HG03139 (cell line): ENCODE measurements at regions not wholly inside any gene's neighbourhood (a gene's known extent, or its start where the extent isn't known, plus 50 kb on each side); places are given as distances from the start of the nearest gene placed in this dataset.
"Not testable (repeated sequence)": the region's sequence is repeated elsewhere in the genome, so short reads cannot be mapped to it uniquely, and the experiment has no call there.

ENCODE experiments used
- ATAC-seq: cut with Tn5 transposase; IDR thresholded peaks from one replicate; pipeline ENCODE4 v1.9.1; 2021; ENCODE audit not compliant: unreplicated experiment

DNA sequence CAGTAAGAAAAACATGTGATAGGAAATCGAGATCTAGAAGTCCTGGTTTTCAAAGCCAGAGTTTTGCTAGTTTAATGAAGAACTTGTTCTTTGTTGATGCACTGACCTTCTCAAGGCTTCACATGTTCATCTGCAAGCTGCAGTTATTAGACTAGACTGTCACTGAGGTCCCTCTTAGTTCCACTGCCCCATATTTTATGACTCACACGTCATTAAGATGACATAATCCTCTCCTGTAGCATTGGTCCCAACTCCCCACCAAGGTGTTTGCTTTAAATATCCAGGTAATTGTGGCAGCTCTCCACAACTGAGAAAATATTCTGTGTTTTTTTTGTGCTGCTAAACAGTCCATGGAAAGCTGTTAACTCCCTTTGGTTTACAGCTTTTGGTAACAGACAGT, 149.7 kb downstream of the MREG start:
- no peak for ATAC-seq

DNA sequence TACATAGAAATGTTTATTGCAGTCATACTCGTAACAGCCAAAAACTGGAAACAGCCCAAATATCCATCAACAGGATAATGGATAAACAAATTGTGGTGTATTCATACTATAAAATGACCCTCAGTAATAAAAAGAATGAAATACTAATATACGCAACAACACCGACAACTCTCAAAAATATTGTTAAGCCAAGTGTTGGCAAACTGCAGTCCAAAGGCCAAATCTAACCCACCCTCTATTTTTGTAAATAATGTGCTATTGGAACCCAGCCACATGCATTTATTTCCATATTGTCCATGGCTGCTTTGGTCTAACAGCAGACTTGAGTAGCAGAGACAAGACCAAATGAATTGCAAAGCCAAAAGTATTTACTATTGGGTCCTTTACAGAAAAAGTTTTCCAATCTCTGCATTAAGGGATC, 151.0 kb downstream of the MREG start:
- no peak for ATAC-seq

DNA sequence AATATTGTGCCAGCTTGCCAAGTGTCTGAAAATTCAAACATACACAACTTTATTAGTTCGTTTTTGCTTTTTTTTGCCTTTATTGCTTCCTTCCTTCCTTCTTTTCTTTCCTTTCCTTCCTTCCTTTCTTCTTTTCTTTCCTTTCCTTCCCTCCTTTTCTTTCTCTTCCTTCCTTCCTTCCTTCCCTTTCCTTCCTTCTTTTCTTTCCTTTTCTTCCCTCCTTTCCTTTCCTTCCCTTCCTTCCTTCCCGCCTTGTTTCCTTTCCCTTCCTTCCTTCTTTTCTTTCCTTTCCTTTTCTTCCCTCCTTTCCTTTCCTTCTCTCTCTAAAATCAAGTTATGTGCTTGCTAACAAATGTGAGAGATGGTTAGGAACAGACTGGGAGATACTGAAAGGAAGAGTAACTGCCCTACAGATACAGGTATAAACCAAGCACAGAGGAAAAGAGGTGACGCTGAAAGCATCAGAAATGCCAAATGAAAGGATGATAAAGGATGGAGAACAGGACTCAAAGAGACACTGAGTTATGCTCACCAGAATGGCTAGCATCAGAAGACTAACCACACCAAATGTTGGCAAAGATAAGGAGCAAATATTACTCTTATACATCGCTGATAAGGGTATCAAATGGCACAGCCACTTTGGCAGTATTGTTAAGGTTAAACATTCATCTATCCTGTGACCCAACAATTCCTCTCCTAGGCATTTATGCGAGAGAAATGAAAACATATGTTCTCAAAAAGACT, 151.6 kb downstream of the MREG start:
- no peak for ATAC-seq

DNA sequence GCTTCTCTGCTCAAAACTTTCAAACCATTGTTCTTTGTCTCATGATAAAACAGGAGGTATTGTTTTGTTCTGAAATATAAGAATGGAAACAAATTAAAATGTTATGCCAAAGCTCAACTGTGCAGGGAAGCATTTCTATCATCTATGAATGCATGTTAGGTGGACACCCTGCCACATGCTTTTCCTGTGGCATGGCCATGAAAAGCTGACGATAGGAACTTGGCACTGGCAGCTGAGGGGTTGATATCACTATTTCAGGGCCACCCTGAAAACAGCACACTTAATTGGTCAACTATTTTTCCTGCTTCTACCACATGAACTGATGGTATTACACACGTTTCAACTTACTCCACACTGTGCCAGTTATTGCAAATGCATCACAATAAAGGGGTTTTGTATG, 157.3 kb downstream of the MREG start:
- ATAC-seq: no peak

DNA sequence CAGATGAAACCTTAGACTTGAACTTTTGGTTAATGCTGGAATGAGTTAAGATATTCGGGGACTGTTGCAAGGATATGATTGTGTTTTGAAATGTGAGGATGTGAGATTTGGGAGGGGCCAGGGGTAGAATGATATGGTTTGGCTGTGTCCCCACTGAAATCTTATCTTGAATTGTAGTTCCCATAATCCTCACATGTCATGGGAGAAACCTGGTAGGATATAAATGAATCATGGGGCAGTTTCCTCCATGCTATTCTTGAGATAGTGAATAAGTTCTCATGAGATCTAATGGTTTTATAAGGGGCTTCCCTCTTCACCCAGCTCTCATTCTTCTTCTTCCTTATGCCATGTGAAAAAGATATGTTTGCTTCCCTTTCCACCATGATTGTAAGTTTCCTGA, 158.0 kb downstream of the MREG start:
- ATAC-seq: not testable (repeated sequence)

DNA sequence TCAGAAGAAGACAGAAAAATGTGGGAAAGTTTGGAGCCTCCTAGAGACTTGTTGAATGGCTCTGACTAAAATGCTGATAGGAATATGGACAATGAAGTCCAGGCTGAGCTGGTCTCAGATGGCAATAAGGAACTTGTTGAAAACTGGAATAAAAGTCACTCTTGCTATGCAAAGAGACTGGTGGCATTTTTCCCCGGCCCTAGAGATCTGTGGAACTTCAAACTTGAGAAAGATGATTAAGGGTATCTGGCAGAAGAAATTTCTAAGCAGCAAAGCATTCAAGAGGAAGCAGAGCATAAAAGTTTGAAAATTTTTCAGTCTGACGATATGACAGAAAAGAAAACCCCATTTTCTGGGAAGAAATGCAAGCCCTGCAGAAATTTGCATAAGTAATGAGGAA, 159.3 kb downstream of the MREG start:
- no peak for ATAC-seq

DNA sequence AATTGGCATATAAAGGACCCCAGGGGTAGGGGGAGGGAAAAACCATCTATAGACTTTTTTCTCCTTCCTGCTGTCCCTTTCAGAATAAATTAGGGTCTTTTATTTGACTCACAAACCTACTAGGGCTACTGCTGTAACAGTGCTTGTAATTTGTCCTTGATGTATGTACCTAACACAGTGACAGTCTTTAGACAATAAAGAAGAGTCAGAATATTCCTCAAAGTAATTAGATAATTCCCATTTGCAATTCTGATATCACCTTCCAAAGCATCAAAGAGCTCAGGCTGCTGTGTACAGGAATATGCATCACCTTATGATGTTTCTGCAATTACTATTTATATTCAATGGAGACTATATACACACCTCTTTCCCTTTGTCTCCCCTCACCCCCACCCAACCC, 161.7 kb downstream of the MREG start:
- ATAC-seq: no peak

DNA sequence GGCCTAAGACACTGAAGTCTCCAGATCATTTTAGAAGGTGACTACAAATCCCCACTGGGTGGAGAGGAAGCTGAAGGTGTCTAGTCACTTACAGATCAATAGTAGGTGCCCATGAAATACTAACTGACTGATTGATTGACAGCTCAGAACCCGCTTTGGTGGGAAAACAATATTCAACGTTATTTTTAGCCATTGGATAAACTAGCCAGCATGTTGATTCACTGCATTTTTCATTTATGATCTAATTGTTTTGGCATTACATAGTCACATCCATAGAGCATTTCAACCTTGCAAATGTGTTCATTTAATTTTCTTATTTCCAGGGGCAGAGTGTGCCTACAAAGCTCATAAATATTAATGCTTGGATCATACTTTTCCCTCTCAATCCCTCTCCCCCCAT, 162.3 kb downstream of the MREG start:
- ATAC-seq: no peak

DNA sequence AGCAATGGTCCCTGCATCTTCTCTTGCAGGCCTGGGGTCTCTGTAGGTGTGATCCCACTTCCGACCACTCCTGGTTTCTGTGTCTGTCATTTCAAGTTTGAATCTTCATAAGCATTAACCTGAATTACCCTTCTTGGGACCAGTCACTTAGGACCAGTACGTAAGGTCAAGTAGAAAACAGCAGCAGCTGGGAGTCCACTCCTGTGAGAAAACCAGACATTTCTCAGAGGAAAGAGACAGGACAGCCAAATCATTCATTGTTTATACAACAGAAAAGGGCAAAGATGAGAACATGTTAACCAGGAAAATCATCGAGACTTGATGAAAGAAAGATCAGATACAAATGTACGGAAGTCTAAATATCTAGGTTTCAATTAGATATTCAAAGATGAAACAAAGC, 163.0 kb downstream of the MREG start:
- ATAC-seq: no peak

DNA sequence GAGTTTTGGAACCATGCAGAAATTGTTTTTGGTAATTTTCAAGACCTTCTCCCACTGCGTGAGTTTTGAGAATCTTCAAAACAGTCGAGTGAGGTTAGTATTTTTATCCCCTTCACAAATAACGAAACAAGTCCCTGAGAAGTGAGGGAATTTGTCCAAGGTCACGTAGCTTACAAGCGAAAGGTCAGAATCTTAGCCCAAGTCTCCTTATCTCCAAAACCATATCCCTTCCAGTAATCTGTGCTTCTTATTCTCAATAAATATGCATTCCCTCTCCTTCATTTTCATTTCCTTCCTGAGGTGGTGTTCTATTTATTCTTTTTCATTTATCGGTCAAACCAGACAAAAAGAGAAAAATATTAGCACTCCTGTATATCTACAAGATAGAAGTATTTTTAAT, 163.6 kb downstream of the MREG start:
- ATAC-seq: no peak

DNA sequence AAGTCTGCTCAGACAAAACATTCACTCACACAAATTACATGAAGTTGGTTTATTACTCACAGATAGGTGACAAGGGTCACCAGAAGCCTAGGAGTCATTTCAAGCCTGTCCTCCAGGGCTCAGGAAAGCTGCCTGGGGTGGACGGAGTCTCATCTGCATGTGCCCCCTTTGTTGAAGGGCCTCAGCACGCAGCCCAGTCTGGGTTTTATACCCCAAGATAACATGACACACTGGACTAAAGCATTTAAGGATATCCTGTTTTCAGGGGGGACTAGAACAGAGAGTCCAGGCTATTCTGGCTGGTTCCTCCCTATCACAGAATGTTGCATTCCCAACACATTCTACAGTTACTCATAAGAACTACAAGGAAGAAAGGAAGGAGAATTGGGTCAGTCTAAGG, 164.7 kb downstream of the MREG start:
- ATAC-seq: no peak

DNA sequence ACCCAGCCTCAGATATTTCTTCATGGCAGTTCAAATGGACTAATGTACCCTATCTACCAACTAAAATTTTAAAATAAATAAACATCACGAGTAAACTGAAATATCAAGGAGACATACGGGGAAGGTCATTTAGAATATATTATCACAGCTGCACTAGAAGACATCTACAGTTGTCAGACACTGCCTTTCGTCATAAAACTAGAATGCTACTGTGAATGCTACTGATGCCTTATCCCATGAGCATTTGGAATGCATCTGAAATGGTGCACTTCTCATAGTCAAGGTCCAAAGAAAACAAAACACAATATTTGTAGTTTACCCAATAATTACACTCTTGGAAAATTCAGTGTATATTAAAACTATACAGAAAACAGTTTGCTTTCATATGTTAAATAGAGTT, 165.2 kb downstream of the MREG start:
- no peak for ATAC-seq

DNA sequence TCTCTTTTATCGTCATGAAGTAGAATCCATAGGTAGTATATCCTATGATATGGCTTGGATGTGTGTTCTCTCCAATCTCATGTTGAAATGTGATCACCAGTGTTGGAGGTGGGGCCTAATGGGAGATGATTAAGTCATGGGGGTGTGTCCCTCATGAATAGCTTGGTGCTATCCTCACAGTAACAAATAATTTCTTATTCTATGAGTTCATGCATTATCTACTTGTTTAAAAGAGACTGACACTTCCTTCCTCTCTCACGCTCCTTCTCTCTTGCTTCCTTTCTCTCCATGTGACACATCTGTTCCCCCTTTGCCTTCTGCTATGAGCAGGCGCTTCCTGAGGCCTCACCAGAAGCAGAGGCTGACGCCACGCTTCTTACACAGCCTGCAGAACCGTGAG, 165.6 kb downstream of the MREG start:
- ATAC-seq: no peak

DNA sequence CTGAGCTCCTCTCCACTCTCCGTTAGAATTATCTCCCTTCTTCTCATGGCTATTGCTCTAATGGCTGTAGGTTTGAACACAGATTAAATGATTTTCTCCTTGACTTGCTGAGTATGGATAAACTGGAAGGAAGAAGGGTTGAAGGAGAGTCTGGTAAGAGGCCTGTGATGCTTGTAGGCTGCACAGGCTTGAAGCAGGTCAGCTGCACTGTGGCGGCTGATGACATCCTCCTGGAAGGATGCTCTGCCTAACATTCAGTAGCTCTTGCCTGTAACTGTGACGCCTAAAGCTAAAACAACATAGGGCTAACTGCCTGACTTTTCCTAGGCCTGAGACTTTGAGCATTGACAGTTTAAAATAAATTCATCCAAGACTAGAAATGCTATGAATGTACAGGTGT, 166.3 kb downstream of the MREG start:
- no peak for ATAC-seq

DNA sequence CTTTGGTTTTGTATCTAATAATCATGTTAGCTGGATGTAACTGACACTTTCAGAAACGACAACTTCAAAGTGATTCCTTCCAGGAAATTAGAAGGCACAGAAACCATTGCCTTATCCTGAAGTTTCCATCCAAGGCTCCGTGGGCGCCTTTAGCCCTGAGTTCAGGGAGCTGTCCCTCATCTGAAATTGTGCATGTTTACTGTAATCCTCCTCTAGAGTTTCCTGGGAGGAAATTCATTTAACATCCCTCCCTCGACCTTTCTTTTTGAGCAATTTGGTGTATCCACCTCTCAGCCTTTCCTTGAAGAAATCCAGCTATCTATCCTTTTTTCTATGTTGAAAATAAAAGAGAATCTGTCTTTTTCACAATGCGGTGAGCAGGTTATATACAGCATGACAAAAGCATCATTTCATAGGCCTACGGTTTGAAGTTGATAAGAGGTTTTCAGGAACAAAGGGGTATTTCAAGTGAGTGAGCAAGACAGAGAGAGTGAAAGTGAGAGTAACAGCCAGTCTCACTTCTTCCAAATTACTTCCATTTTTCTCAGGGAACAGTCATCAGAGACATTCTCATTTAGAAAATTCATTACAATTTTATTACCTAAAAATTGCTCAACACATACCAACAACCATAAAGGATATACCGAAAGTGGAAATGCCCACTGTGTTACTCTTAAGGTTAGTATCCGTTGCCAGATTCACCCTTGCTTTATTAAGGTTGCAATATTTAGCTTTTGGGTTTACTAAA, 167.3 kb downstream of the MREG start:
- ATAC-seq: peak; percentile 66

DNA sequence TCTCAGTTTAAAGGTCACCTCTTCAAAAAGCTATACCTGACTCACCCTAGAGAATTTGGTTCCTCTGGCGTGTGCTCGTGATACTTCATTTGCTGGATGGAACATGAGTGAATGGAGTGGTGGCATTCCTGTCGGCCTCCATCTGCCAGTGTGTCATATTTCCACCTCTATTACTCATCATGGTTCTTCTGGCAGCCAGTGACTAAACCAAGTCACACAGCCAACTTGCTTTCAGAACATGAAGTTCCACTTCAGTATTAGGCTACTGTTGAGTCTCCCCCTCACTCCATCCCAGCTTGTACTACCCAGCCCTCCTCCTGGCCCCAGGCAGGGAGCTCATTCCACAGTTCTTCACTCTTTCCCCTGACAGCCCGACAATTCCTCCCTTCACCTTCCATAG, 169.8 kb downstream of the MREG start:
- ATAC-seq: no peak

DNA sequence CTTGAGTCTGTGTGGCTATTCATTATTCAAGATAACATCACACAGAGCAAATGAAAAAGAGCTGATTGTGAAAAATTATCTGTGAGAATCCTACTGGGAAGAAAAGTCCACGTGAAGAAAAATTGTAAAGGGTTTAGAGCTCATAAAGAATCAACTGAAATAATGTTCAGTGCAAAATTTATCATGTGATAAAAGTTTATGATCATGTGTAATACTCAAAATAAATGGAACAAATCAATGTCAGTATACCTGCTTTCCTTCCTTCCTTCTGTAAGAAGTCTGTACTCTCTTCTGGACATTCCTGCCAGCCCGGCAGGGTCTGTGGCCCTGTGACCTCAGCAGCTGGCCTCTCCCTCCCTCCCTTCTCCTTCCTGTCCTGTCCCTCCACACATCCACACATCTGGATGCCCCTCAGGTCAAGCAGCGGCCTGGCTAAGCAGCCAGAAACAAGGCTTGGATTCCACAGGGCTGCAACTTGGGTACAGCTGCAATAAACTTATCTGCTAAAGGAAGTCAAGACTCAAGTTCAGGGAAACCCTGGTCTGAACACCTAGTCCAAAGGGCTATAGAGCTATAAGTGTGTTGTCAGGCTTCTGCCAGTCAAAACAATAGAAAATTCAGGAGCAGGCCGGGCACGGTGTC, 172.1 kb downstream of the MREG start:
- no peak for ATAC-seq

DNA sequence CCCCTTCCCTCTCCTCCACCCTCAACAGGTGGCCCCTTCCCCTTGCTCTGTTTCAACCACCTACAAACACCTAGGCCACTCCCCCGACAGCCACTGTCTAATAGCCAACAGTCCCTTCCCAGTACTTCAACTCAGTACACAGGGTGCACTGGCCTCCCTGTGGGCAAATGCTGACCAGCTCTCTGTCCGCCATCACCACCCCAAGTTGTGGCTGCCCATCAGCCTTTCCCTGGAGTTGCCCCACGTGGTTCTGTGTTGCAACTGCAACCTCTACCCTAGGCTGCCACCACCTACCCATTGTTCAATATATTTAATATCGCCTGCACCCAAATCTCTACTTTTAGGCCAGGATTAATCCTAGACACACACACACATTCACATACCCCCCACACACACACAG, 173.5 kb downstream of the MREG start:
- no peak for ATAC-seq

DNA sequence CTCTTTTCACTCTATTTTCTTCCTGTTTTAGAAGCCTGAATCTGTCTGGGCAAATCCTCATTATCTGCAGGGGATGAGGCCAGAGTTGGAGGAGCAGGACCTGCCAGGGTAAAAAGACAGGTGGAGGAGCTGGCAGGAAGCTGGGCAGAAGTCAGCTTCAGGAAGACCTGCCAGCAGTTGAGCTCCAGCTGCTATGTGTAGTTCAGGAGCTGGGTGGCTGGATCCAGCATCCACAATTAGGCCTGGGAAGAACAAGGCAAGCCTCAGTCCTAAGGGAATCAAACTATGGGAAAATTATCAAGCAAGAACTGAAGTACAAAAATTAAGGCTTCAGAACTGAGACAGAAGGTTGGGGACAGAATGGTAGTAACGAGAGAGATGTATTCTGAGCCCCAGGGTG, 174.0 kb downstream of the MREG start:
- ATAC-seq: no peak

DNA sequence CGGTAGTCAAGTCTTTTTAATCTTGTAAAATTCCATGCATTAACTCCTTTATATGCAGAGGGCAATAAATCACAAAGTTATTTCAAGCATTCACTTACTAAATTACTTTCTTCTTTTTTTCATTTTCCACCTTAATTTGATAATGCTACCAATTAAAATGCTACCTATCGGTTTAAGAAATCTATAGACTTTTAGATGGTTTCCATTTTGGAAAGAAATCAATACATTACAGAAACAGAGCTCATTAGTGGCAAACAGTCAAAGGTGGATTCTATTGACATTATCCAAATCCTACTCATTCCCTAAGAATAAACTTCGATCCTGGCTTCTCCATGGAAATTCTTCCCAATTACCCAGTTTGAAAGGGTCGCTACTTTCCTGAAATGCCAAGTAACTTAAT, 176.5 kb downstream of the MREG start:
- no peak for ATAC-seq

DNA sequence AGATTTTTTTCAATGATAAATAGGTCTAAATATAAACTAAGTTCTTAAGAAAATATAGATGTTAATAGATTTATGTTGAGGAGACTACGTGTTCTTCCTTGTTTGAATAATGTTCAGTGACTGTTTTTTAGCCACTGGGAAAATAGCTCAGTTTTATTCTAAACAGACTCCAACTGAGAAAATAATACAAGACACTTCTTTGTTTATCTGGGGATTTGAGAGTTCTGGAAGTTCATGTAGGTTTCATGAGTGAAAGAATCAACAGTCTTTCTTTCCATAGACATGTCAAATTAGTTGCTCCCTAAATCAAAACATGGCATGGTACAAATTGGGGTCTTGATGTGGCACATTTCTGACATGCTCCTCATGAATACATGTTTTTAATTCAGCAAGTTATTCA, 177.7 kb downstream of the MREG start:
- no peak for ATAC-seq

DNA sequence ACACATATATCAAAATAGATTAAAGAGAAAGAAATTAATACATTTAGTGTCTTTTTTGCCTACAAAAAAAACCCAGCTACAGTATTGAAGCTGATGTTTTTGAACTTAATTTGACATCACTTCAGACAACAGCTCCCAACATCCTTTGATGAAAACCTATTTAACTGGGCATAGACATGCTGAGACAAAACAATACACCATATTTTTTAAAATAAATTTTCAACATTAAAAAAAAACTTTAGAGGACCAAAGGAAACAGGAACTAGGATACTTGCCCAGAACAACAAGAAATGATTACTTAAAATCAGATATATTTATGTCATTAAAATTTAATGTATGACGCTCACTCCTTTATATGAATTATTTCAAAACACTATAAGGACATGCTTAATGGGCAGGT, 178.1 kb downstream of the MREG start:
- no peak for ATAC-seq
